GM18502 (cell line): ENCODE measurements at regions not wholly inside any gene's neighbourhood (a gene's known extent, or its start where the extent isn't known, plus 50 kb on each side); places are given as distances from the start of the nearest gene placed in this dataset.
A peak's percentile ranks its signal among the peaks of the same experiment; 100 is the strongest.
"Not testable (repeated sequence)": the region's sequence is repeated elsewhere in the genome, so short reads cannot be mapped to it uniquely, and the experiment has no call there.

ENCODE experiments used
- ATAC-seq: cut with Tn5 transposase; IDR thresholded peaks from one replicate; pipeline ENCODE4 v1.9.1; 2021; ENCODE audit warnings: mild to moderate bottlenecking; ENCODE audit not compliant: unreplicated experiment, poor library complexity

GRCh38 chr15:22257047-22258008 is 177.0 kb downstream of the OR4M2 start:
- no peak for ATAC-seq

- no peak for ATAC-seq
These were observed 177.7 kb downstream of the OR4M2 start for GRCh38 chr15:22258009-22258397.

- ATAC-seq, result no peak
These were observed 178.2 kb downstream of the OR4M2 start for GRCh38 chr15:22258398-22259150.

- not testable (repeated sequence) for ATAC-seq
These were observed 178.9 kb downstream of the OR4M2 start for GRCh38 chr15:22259151-22259750.

- no peak for ATAC-seq
These were observed 179.6 kb downstream of the OR4M2 start for GRCh38 chr15:22259881-22260421.

GRCh38 chr15:22262613-22263020 is 182.3 kb downstream of the OR4M2 start:
- no peak for ATAC-seq

- ATAC-seq, result no peak
These were observed 183.4 kb downstream of the OR4M2 start for GRCh38 chr15:22263738-22264137.

GRCh38 chr15:22264272-22264671 is 183.9 kb downstream of the OR4M2 start:
- ATAC-seq, result not testable (repeated sequence)

GRCh38 chr15:22265056-22265945 is 185.0 kb downstream of the OR4M2 start:
- no peak for ATAC-seq

GRCh38 chr15:22265970-22266369 is 185.6 kb downstream of the OR4M2 start:
- ATAC-seq, result no peak

GRCh38 chr15:22267761-22268160 is 187.4 kb downstream of the OR4M2 start:
- no peak for ATAC-seq

- not testable (repeated sequence) for ATAC-seq
These were observed 187.9 kb downstream of the OR4M2 start for GRCh38 chr15:22268201-22268600.

- ATAC-seq, result not testable (repeated sequence)
These were observed 188.3 kb downstream of the OR4M2 start for GRCh38 chr15:22268654-22269053.

- ATAC-seq, result not testable (repeated sequence)
These were observed 186.2 kb upstream of the GOLGA6L22 start for GRCh38 chr15:22272286-22273160.

GRCh38 chr15:22273185-22273584 is 185.5 kb upstream of the GOLGA6L22 start:
- ATAC-seq, result not testable (repeated sequence)

GRCh38 chr15:22274376-22274775 is 184.3 kb upstream of the GOLGA6L22 start:
- ATAC-seq, result not testable (repeated sequence)

- ATAC-seq, result not testable (repeated sequence)
These were observed 177.9 kb upstream of the GOLGA6L22 start for GRCh38 chr15:22280770-22281169.

- peak; percentile 62 for ATAC-seq
These were observed 175.7 kb upstream of the GOLGA6L22 start for GRCh38 chr15:22282794-22283533.
